DOHH2 (cell line): ENCODE measurements at regions not wholly inside any gene's neighbourhood (a gene's known extent, or its start where the extent isn't known, plus 50 kb on each side); places are given as distances from the start of the nearest gene placed in this dataset.
A peak's percentile ranks its signal among the peaks of the same experiment; 100 is the strongest.

ENCODE experiments used
- H3F3A ChIP-seq: fragments of 200-600 bp; sonication (generic), shearing (Covaris generic); 2 replicates; pipeline ENCODE4 v1.6.0; 2016; ENCODE audit warnings: antibody characterized with exemption, mild to moderate bottlenecking; ENCODE audit not compliant: control insufficient read depth, insufficient read depth
- H3K27ac ChIP-seq: fragments of 200-600 bp; sonication (generic); 2 replicates; pipeline ENCODE4 v1.5.1; 2014; ENCODE audit warnings: low read depth, mild to moderate bottlenecking, low read length, moderate library complexity
- H3K27me3 ChIP-seq: fragments of 200-600 bp; sonication (generic); 2 replicates; pipeline ENCODE4 v1.6.1; 2014; ENCODE audit warnings: mild to moderate bottlenecking, low read length, mixed read lengths; ENCODE audit not compliant: control insufficient read depth
- H3K36me3 ChIP-seq: fragments of 200-600 bp; sonication (generic); 2 replicates; pipeline ENCODE4 v1.6.1; 2014; ENCODE audit warnings: mild to moderate bottlenecking, low read length, moderate library complexity, mixed read lengths; ENCODE audit not compliant: control insufficient read depth
- H3K4me1 ChIP-seq: fragments of 200-600 bp; sonication (generic); 2 replicates; pipeline ENCODE4 v1.6.1; 2014; ENCODE audit warnings: mild to moderate bottlenecking, low read length, mixed read lengths; ENCODE audit not compliant: control insufficient read depth
- H3K4me2 ChIP-seq: fragments of 200-600 bp; sonication (generic); 2 replicates; pipeline ENCODE4 v1.6.0; 2014; ENCODE audit warnings: mild to moderate bottlenecking, low read length, moderate library complexity
- H3K4me3 ChIP-seq: fragments of 200-600 bp; sonication (generic); 2 replicates; pipeline ENCODE4 v1.5.1; 2014; ENCODE audit warnings: mild to moderate bottlenecking, low read length, mixed read lengths
- H3K79me2 ChIP-seq: fragments of 200-600 bp; sonication (generic); 2 replicates; pipeline ENCODE4 v1.6.1; 2014; ENCODE audit warnings: mild to moderate bottlenecking, low read length, mixed read lengths; ENCODE audit not compliant: control insufficient read depth
- H3K9me2 ChIP-seq: fragments of 200-600 bp; sonication (generic); replicated peaks from 2 replicates; pipeline ENCODE4 v1.6.1; 2014; ENCODE audit warnings: mild to moderate bottlenecking, low read length, mixed read lengths; ENCODE audit not compliant: control insufficient read depth
- H3K9me3 ChIP-seq: fragments of 200-600 bp; sonication (generic); 2 replicates; pipeline ENCODE4 v1.6.1; 2014; ENCODE audit warnings: antibody characterized with exemption, low read length, mixed read lengths; ENCODE audit not compliant: control insufficient read depth, insufficient read depth
- H4K20me1 ChIP-seq: fragments of 200-600 bp; sonication (generic); 2 replicates; pipeline ENCODE4 v1.6.0; 2014; ENCODE audit warnings: low read depth, mild to moderate bottlenecking, antibody characterized with exemption, low read length, moderate library complexity; ENCODE audit not compliant: control insufficient read depth, insufficient read depth
- CTCF ChIP-seq: fragments of 200-600 bp; sonication (generic); IDR thresholded peaks from one replicate; pipeline ENCODE4 v1.5.1; 2014; ENCODE audit warnings: antibody characterized with exemption, mild to moderate bottlenecking, low read depth, low read length; ENCODE audit not compliant: poor library complexity, severe bottlenecking
- EZH2phosphoT487 ChIP-seq: fragments of 200-600 bp; sonication (generic); IDR thresholded peaks from 2 replicates; pipeline ENCODE4 v1.6.1; 2017; ENCODE audit warnings: borderline replicate concordance, mild to moderate bottlenecking, antibody characterized with exemption, low read length, moderate library complexity, mixed read lengths

- H4K20me1 ChIP-seq: no peaks in the 10 kb centered on the region
- peaks cover 6% of the 10 kb centered on the region; the same call in 1 of the 2 replicates for H3F3A ChIP-seq
- H3K9me2 ChIP-seq: no peaks in the 10 kb centered on the region
- H3K27me3 ChIP-seq: no peaks in the 10 kb centered on the region
- peak overlapping the region; percentile 71 for H3K4me2 ChIP-seq
- TF ChIP-seq CTCF: no peak
- TF ChIP-seq EZH2phosphoT487: no peak
- peak overlapping the region; percentile 67 for H3K4me3 ChIP-seq
- H3K9me3 ChIP-seq: no peaks in the 10 kb centered on the region
- H3K79me2 ChIP-seq: peaks cover 15% of the 10 kb centered on the region
- peak overlapping the region; percentile 87 for H3K27ac ChIP-seq
- peaks cover 13% of the 10 kb centered on the region for H3K36me3 ChIP-seq
- H3K4me1 ChIP-seq: peaks cover 67% of the 10 kb centered on the region
Measured at GRCh38 chr21:43360441-43361126, 66.3 kb downstream of the SIK1 start.

- Histone ChIP-seq H3K9me3 (no peaks in the 10 kb centered on the region), H3K4me1 (peaks cover 81% of the 10 kb centered on the region), H3K4me3 (peak overlapping the region; percentile 67), H3K27ac (peak overlapping the region; percentile 32), H3K4me2 (peak overlapping the region; percentile 71), H3K36me3 (peaks cover 13% of the 10 kb centered on the region), H4K20me1 (no peaks in the 10 kb centered on the region), H3K79me2 (peaks cover 15% of the 10 kb centered on the region), H3F3A (peaks cover 6% of the 10 kb centered on the region; the same call in 1 of the 2 replicates), H3K27me3 (no peaks in the 10 kb centered on the region), H3K9me2 (no peaks in the 10 kb centered on the region)
- TF ChIP-seq EZH2phosphoT487 (no peak), CTCF (no peak)
Measured at GRCh38 chr21:43358940-43359822, 67.8 kb downstream of the SIK1 start.

GRCh38 chr21:43357715-43358430 is 69.1 kb downstream of the SIK1 start:
- Histone ChIP-seq H3K9me2 (no peaks in the 10 kb centered on the region), H4K20me1 (no peaks in the 10 kb centered on the region), H3K4me3 (no peak overlapping the region), H3K4me2 (no peak overlapping the region), H3K79me2 (peaks cover 15% of the 10 kb centered on the region), H3K4me1 (peaks cover 85% of the 10 kb centered on the region), H3K36me3 (peaks cover 13% of the 10 kb centered on the region), H3K27ac (no peak overlapping the region), H3K9me3 (no peaks in the 10 kb centered on the region), H3K27me3 (no peaks in the 10 kb centered on the region), H3F3A (peaks cover 8% of the 10 kb centered on the region; the same call in 1 of the 2 replicates)
- TF ChIP-seq EZH2phosphoT487 (no peak), CTCF (no peak)
